H4 (cell line): ENCODE measurements at regions not wholly inside any gene's neighbourhood (a gene's known extent, or its start where the extent isn't known, plus 50 kb on each side); places are given as distances from the start of the nearest gene placed in this dataset.
"Not testable (repeated sequence)": the region's sequence is repeated elsewhere in the genome, so short reads cannot be mapped to it uniquely, and the experiment has no call there.

Experiments
- DNase-seq: peaks from one replicate; pipeline ENCODE4 v3.0.0-alpha.2; 2015; ENCODE audit warnings: low spot score

DNA sequence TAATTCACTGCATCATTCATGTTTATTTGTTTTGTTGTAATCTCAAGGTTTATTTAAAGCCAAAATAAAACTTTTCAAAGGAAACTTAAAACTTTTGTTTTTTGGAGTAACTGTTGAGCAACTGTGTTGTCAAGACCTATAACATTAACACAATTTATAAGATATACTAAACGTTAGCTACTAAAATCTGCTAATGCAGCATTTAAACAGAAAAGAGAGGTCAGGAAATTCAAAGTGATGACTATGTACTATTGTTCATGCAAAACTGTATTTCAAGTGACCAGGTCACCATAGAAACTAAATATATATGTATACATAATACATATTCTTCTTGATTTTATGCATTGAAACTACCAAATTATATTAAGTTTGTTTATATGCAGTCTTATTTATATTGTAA is 1740.9 kb downstream of the EFNA5 start:
- DNase-seq, result no peak

GRCh38 chr5:105924366-105924765 is 1746.4 kb downstream of the EFNA5 start:
- DNase-seq, result no peak

GRCh38 chr5:105922574-105922973 is 1748.2 kb downstream of the EFNA5 start:
- DNase-seq, result no peak

GRCh38 chr5:105922080-105922479 is 1748.7 kb downstream of the EFNA5 start:
- DNase-seq, result no peak

- DNase-seq, result no peak
Observed at GRCh38 chr5:105917189-105917588, 1753.5 kb downstream of the EFNA5 start.

GRCh38 chr5:105907016-105907415 is 1763.7 kb downstream of the EFNA5 start:
- DNase-seq, result no peak

GRCh38 chr5:105905392-105905791 is 1765.3 kb downstream of the EFNA5 start:
- DNase-seq, result peak; percentile 64

DNA sequence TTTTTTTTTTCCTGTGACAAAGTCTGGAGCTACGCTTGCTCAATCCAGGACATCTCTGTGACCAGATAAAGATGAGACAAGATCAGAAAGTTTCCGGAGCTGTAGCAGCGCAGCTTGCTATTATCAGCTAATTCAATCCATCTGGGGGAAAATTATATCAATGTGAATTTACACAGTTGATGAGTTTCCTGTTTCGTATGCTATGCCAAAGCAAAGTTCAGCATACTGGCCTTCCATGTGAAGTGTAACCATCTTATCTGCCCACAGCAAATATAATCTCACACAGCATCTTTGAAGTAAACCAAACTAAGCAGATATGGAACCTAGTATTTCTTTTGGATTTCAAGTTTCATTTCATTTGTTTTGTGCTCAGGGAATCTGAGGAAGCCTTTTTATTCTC is 1767.7 kb downstream of the EFNA5 start:
- DNase-seq, result no peak

- no peak for DNase-seq
Observed at GRCh38 chr5:105899726-105900125, 1771.0 kb downstream of the EFNA5 start.

GRCh38 chr5:105898183-105898582 is 1772.6 kb downstream of the EFNA5 start:
- DNase-seq, result no peak

- no peak for DNase-seq
Observed at GRCh38 chr5:105885266-105885665, 1785.5 kb downstream of the EFNA5 start.

GRCh38 chr5:105882956-105883481 is 1787.7 kb downstream of the EFNA5 start:
- DNase-seq, result no peak

- no peak for DNase-seq
Observed at GRCh38 chr5:105878402-105878801, 1792.3 kb downstream of the EFNA5 start.

DNA sequence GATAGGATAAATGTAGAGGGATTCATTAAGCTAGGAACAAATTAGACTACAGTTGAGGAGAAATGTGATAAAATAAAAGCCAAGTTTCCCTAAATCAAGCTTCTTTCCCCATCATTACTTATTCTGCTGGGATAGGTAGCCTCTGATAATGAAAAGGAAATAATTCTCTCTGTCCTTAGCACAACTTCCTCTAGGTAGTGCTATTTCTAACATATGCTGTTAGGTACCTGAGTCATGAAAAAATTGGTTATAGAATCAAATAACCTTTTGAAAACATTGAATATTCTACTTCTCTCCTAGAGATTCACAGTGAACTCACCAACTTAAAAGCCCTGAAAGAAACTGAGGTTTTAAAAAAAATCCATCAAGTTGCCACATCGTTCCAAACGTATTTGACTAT is 1793.1 kb downstream of the EFNA5 start:
- DNase-seq, result no peak

DNA sequence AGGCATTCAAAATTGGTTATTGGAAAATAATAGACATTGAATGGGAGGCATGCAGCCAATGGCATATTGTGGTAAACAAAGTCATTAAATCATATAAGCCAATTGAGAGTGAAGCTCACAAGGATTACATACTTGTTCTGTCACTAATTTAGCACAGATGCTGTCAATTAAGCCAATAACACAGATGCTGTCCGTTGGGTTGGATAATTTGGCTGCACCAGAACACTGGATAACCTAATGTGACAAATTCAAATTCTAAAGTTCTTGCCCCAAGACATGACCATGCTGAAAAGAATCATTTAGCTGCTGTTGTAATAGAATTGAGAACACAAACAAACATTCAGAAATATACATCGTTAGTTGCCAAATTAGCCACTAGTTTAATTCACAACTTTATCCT is 1796.4 kb downstream of the EFNA5 start:
- no peak for DNase-seq

DNA sequence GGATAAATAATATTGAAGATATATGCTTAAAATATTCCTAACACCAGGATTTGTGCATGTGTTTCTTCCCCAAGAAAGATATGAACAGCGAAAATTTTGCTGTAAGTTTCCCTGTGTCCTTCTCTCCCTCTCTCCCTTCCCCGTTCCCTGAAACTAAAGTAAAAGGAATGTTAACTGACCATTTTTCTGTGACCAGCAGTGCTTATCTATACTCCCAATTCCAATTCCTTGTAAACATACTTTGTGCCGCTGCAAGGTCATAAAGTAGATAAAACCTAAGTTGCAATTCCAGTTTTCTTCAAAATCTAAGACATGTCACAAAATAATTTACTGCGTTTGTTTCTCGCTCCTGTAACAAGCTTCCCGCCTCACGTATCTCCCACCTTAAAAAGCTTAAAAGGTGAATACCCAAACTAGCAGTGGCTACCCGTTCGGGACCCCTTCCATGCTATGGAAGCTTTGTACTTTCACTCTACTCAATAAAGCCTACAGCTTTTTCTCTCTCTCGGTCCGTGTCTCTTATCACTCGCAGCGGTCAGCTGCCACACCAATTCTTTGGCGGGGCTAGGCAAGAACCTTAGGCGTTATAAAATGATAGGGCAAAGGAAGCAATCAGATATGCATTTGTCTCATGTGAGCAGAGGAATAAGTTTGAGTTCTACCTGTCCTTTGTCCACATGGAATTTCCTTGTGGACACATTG is 1798.0 kb downstream of the EFNA5 start:
- DNase-seq, result no peak

- DNase-seq, result peak; percentile 15
Observed at GRCh38 chr5:105868038-105868780, 1802.5 kb downstream of the EFNA5 start.

DNA sequence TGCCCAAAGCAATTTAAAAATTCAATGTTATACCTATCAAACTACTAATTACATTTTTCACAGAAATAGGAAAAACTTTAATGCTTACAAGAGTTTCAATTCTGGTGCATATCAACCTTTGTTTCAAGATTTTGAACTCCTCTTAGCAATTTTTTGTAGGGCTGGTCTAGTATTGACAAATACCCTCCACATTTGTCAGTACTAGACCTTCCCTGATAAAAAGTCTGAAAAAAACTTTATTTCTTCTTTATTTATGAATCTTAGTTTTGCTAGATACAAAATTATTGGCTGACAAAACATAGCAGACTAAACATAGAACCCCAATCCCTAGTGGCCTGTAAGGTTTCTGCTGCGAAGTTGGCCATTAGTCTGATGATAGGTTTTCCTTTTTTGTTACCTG is 1804.9 kb downstream of the EFNA5 start:
- no peak for DNase-seq

DNA sequence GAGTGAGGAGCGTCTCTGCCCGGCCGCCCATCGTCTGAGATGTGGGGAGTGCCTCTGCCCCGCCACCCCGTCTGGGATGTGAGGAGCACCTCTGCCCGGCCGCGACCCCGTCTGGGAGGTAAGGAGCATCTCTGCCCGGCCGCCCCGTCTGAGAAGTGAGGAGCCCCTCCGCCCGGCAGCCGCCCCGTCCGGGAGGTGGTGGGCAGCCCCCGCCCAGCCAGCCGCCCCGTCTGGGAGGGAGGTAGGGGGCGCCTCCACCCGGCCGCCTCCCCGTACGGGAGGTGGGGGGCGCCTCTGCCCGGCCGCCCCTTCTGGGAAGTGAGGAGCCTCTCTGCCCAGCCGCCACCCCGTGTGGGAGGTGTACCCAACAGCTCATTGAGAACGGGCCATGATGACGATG is 1811.4 kb downstream of the EFNA5 start:
- DNase-seq, result not testable (repeated sequence)

- DNase-seq, result no peak
Observed at GRCh38 chr5:105849701-105850100, 1821.0 kb downstream of the EFNA5 start.

DNA sequence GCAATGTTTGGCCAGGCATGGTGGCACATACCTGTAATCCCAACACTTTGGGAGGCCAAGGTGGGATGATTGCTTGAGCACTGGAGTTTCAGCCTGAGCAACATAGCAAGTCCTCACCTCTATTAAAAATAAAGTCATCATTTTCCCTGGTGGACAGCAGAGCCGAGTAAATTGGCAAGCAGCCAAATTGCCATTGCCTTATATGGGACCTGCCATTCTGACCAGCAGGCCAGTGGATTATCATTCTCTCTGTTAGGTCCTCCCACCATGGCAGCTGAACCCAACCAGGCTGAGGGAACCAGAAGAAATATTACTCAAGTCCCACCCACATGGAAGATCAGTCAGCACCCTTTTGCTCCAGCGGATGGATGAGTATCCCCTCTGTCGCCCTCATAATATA is 1829.9 kb downstream of the EFNA5 start:
- DNase-seq, result no peak

- DNase-seq, result no peak
Observed at GRCh38 chr5:105836887-105837286, 1833.8 kb downstream of the EFNA5 start.

DNA sequence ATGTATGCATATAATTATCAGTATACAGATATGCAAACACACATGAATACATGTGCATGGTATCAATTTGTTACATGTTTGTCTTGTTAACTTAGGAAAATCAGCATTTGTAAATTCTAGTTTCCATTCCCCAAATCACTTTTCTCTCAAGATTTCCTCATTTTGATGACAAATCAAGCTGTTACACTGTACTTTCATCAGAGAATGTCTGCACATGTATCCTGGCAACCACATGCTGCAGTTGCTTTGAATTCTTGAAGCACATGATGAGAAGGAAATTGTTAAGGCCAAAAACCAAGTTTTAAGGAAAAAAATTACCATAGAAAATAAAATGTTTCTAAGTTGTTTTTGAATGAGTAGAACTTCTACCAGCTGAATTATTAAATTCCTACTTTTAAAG is 1834.5 kb downstream of the EFNA5 start:
- DNase-seq, result no peak
